ENCODE measurements at regions not wholly inside any gene's neighbourhood (a gene's known extent, or its start where the extent isn't known, plus 50 kb on each side); places are given as distances from the start of the nearest gene placed in this dataset.

- TF ChIP-seq POLR2AphosphoS5 (IDR thresholded peaks at IDR 0.05), result no peak
- TF ChIP-seq POLR2A (IDR thresholded peaks at IDR 0.05), result no peak
- no peak for TF ChIP-seq CTCF (IDR thresholded peaks at IDR 0.05)
Measured at GRCh38 chr2:62597323-62597722, 91.3 kb upstream of the TMEM17 start.
